GM23248 (cell line): ENCODE measurements at regions not wholly inside any gene's neighbourhood (a gene's known extent, or its start where the extent isn't known, plus 50 kb on each side); places are given as distances from the start of the nearest gene placed in this dataset.

Experiments
- EZH2 ChIP-seq: fragments of 200-600 bp; sonication (generic); IDR thresholded peaks from 2 replicates; pipeline ENCODE4 v1.6.1; 2018; ENCODE audit warnings: antibody characterized with exemption, mild to moderate bottlenecking; ENCODE audit not compliant: insufficient read depth, poor library complexity, severe bottlenecking
- EZH2phosphoT487 ChIP-seq: fragments of 200-600 bp; sonication (generic); IDR thresholded peaks from 2 replicates; pipeline ENCODE4 v1.6.1; 2018; ENCODE audit warnings: antibody characterized with exemption, moderate library complexity, mild to moderate bottlenecking, low read depth; ENCODE audit not compliant: insufficient read depth

- TF ChIP-seq EZH2 (no peak), EZH2phosphoT487 (no peak)
Measured at GRCh38 chr4:62923783-62924182, 1485.5 kb downstream of the TECRL start.
